ENCODE measurements at regions not wholly inside any gene's neighbourhood (a gene's known extent, or its start where the extent isn't known, plus 50 kb on each side); places are given as distances from the start of the nearest gene placed in this dataset.

GRCh38 chr12:115377779-115378178 is 693.8 kb upstream of the TBX3 start (continued):
- no peak for TF ChIP-seq AFF1 (IDR thresholded peaks at IDR 0.05; ENCODE audit: low read depth in 1 of 2, partially characterized antibody in 2 of 2)
- TF ChIP-seq ZNF280A (IDR thresholded peaks at IDR 0.05; ENCODE audit: low read depth, partially characterized antibody) = no peak
- TF ChIP-seq ZNF717 (CRISPR knock-in tag; IDR thresholded peaks at IDR 0.05) = no peak
- no peak for TF ChIP-seq ZFP1 (CRISPR knock-in tag; IDR thresholded peaks at IDR 0.05)
- TF ChIP-seq SIX5 (IDR thresholded peaks at IDR 0.05; ENCODE audit: borderline replicate concordance in 1 of 2, insufficient read depth in 1 of 2, low read depth in 1 of 2, low read length in 2 of 2) = no peak
- no peak for TF ChIP-seq MBD2 (IDR thresholded peaks at IDR 0.05; ENCODE audit: borderline replicate concordance, low read depth)
- TF ChIP-seq NCOA1 (IDR thresholded peaks at IDR 0.05; ENCODE audit: low read depth) = no peak
- no peak for TF ChIP-seq IFI16 (CRISPR knock-in tag; IDR thresholded peaks at IDR 0.05)
- TF ChIP-seq ZFP91 (CRISPR knock-in tag; IDR thresholded peaks at IDR 0.05) = no peak

Data from K562 (cell line).